ENCODE measurements at regions not wholly inside any gene's neighbourhood (a gene's known extent, or its start where the extent isn't known, plus 50 kb on each side); places are given as distances from the start of the nearest gene placed in this dataset.
A peak's percentile ranks its signal among the peaks of the same experiment; 100 is the strongest.

- DNase-seq (no peak), ATAC-seq (ENCODE audit: insufficient read depth, low FRiP score) (no peak)
- Histone ChIP-seq H3K27me3 (ENCODE audit: control insufficient read depth in 3 of 3, insufficient read depth in 3 of 3, low read length in 2 of 3) (no peaks in the 10 kb centered on the region), H3K4me3 (no peak overlapping the region), H3K4me1 (ENCODE audit: control insufficient read depth in 5 of 5, insufficient read depth in 5 of 5, low read length in 5 of 5) (peaks cover 0 to 5% (median 0%) of the 10 kb centered on the region in 5 donors), H3K9me3 (ENCODE audit: control insufficient read depth in 4 of 4, insufficient read depth in 3 of 4, low read length in 3 of 4) (peaks cover 0 to 5% (median 1%) of the 10 kb centered on the region in 4 donors), H3K36me3 (ENCODE audit: control insufficient read depth in 4 of 4, insufficient read depth in 4 of 4, low read length in 4 of 4) (no peaks in the 10 kb centered on the region), H3K9ac (ENCODE audit: insufficient read depth in 1 of 2, low read length in 2 of 2) (no peak overlapping the region), H3K27ac (ENCODE audit: low read depth in 1 of 2, low read length in 1 of 2) (no peak overlapping the region)
- no peak for TF ChIP-seq CTCF (IDR thresholded peaks at IDR 0.05; ENCODE audit: control extremely low read depth, extremely low read depth)
Observed at GRCh38 chr15:39052323-39052705, 487.7 kb upstream of the RASGRP1 start.

- ATAC-seq (ENCODE audit: insufficient read depth, low FRiP score) = no peak
- DNase-seq = no peak
- no peaks in the 10 kb centered on the region for H3K27me3 ChIP-seq (ENCODE audit: control insufficient read depth in 3 of 3, insufficient read depth in 3 of 3, low read length in 2 of 3)
- no peak for TF ChIP-seq CTCF (IDR thresholded peaks at IDR 0.05; ENCODE audit: control extremely low read depth, extremely low read depth)
- H3K9ac ChIP-seq (ENCODE audit: insufficient read depth in 1 of 2, low read length in 2 of 2) = no peak overlapping the region
- H3K27ac ChIP-seq (ENCODE audit: low read depth in 1 of 2, low read length in 1 of 2) = no peak overlapping the region
- H3K36me3 ChIP-seq (ENCODE audit: control insufficient read depth in 4 of 4, insufficient read depth in 4 of 4, low read length in 4 of 4) = no peaks in the 10 kb centered on the region
- H3K4me3 ChIP-seq = no peak overlapping the region
- peaks cover 0 to 5% (median 0%) of the 10 kb centered on the region in 5 donors for H3K4me1 ChIP-seq (ENCODE audit: control insufficient read depth in 5 of 5, insufficient read depth in 5 of 5, low read length in 5 of 5)
- peaks cover 0 to 5% (median 1%) of the 10 kb centered on the region in 4 donors for H3K9me3 ChIP-seq (ENCODE audit: control insufficient read depth in 4 of 4, insufficient read depth in 3 of 4, low read length in 3 of 4)
Observed at GRCh38 chr15:39053480-39053879, 488.9 kb upstream of the RASGRP1 start.

- H3K27me3 ChIP-seq (ENCODE audit: control insufficient read depth in 3 of 3, insufficient read depth in 3 of 3, low read length in 2 of 3) = no peaks in the 10 kb centered on the region
- H3K9me3 ChIP-seq (ENCODE audit: control insufficient read depth in 4 of 4, insufficient read depth in 3 of 4, low read length in 3 of 4) = peaks cover 0 to 5% (median 1%) of the 10 kb centered on the region in 4 donors
- H3K36me3 ChIP-seq (ENCODE audit: control insufficient read depth in 4 of 4, insufficient read depth in 4 of 4, low read length in 4 of 4) = no peaks in the 10 kb centered on the region
- no peak for TF ChIP-seq CTCF (IDR thresholded peaks at IDR 0.05; ENCODE audit: control extremely low read depth, extremely low read depth)
- no peak for ATAC-seq (ENCODE audit: insufficient read depth, low FRiP score)
- H3K4me1 ChIP-seq (ENCODE audit: control insufficient read depth in 5 of 5, insufficient read depth in 5 of 5, low read length in 5 of 5) = peaks cover 0 to 5% (median 0%) of the 10 kb centered on the region in 5 donors
- WGBS, 2 donors = 76 to 80% methylated on average over 5 of the region's 5 CpGs
- no peak overlapping the region for H3K9ac ChIP-seq (ENCODE audit: insufficient read depth in 1 of 2, low read length in 2 of 2)
- H3K4me3 ChIP-seq = no peak overlapping the region
- peak in 1 of 3 donors; percentile 32 for DNase-seq
- H3K27ac ChIP-seq (ENCODE audit: low read depth in 1 of 2, low read length in 1 of 2) = no peak overlapping the region
Observed at GRCh38 chr15:39054128-39054732, 489.6 kb upstream of the RASGRP1 start.

- no peaks in the 10 kb centered on the region for H3K36me3 ChIP-seq (ENCODE audit: control insufficient read depth in 4 of 4, insufficient read depth in 4 of 4, low read length in 4 of 4)
- H3K4me3 ChIP-seq = no peak overlapping the region
- no peak overlapping the region for H3K9ac ChIP-seq (ENCODE audit: insufficient read depth in 1 of 2, low read length in 2 of 2)
- ATAC-seq (ENCODE audit: insufficient read depth, low FRiP score) (no peak), DNase-seq (no peak)
- no peaks in the 10 kb centered on the region for H3K27me3 ChIP-seq (ENCODE audit: control insufficient read depth in 3 of 3, insufficient read depth in 3 of 3, low read length in 2 of 3)
- peaks cover 0 to 5% (median 0%) of the 10 kb centered on the region in 5 donors for H3K4me1 ChIP-seq (ENCODE audit: control insufficient read depth in 5 of 5, insufficient read depth in 5 of 5, low read length in 5 of 5)
- 93 to 100% methylated on average over 1 of the region's 1 CpG for WGBS, 2 donors
- H3K9me3 ChIP-seq (ENCODE audit: control insufficient read depth in 4 of 4, insufficient read depth in 3 of 4, low read length in 3 of 4) = no peaks in the 10 kb centered on the region
- no peak overlapping the region for H3K27ac ChIP-seq (ENCODE audit: low read depth in 1 of 2, low read length in 1 of 2)
- TF ChIP-seq CTCF (IDR thresholded peaks at IDR 0.05; ENCODE audit: control extremely low read depth, extremely low read depth) = no peak
Observed at GRCh38 chr15:39056357-39056756, 491.7 kb upstream of the RASGRP1 start.
